HepG2 (cell line): ENCODE measurements at regions not wholly inside any gene's neighbourhood (a gene's known extent, or its start where the extent isn't known, plus 50 kb on each side); places are given as distances from the start of the nearest gene placed in this dataset.

Experiments used
- ATAC-seq: fragments of 200-7000 bp; cut with Tn5 transposase; 3 replicates; pipeline ENCODE4 v1.9.1; 2020; ENCODE audit warnings: mild to moderate bottlenecking, moderate library complexity
- BruUV-seq: library from RNA; stranded (reverse); fragments of 400-500 nt; replicated peaks from 2 replicates; lab custom pipeline; 2021; lab: Mats Ljungman, UMichigan
- CTCF ChIA-PET: fragments of 300-600 bp; formaldehyde crosslinking; extraction: SDS; loops from one replicate; lab custom pipeline; 2021; ENCODE audit warnings: low total read pairs, inconsistent platforms, low intra/inter-chr PET ratio; lab: Yijun Ruan, JAX
- POLR2A ChIA-PET: fragments of 350-600 bp; sonication (Branson Sonifier 250); formaldehyde crosslinking; loops from one replicate; lab custom pipeline; 2020; ENCODE audit warnings: antibody characterized with exemption, inconsistent platforms; lab: Yijun Ruan, JAX
- DNase-seq: peaks from one replicate; pipeline ENCODE4 v3.0.0-alpha.2; 2015; ENCODE audit warnings: low spot score
- FAIRE-seq: peaks from 3 replicates; lab custom pipeline; 2011; peaks lifted over from hg19 to GRCh38; lab: Jason Lieb, UNC
- H2AFZ ChIP-seq: one replicate; pipeline ENCODE4 v1.6.1; 2011; ENCODE audit warnings: low read length, inconsistent platforms
- H3K27ac ChIP-seq: fragments of 300-600 bp; 3 replicates; pipeline ENCODE4 v1.8.0; 2011; ENCODE audit warnings: mixed run types, mild to moderate bottlenecking, mixed read lengths, low read length, inconsistent platforms; ENCODE audit not compliant: insufficient read depth; ENCODE audit errors: extremely low read length
- H3K27me3 ChIP-seq, 2 experiments: fragments of 200-600 bp in 1 of 2; 2 replicates in 1 of 2; 3 replicates in 1 of 2; pipeline versions ENCODE4 v1.6.0 to v1.8.0; 2011; ENCODE audit warnings: low read length in 2 of 2, mild to moderate bottlenecking in 2 of 2, moderate library complexity in 2 of 2, inconsistent platforms in 1 of 2; ENCODE audit not compliant: insufficient read depth in 2 of 2, control insufficient read depth in 1 of 2
- H3K36me3 ChIP-seq, 2 experiments: fragments of 200-600 bp in 1 of 2; replicated peaks in 1 of 2; 2 replicates in 1 of 2; 3 replicates in 1 of 2; pipeline versions ENCODE4 v1.5.1 to v1.8.0; 2011; ENCODE audit warnings: low read length in 2 of 2, inconsistent platforms in 1 of 2; ENCODE audit not compliant: insufficient read depth in 2 of 2, control insufficient read depth in 1 of 2
- H3K4me1 ChIP-seq: 2 replicates; pipeline ENCODE4 v1.5.1; 2012; ENCODE audit warnings: low read length, inconsistent platforms; ENCODE audit not compliant: insufficient read depth
- H3K4me2 ChIP-seq: 2 replicates; pipeline ENCODE4 v1.6.0; 2011; ENCODE audit warnings: low read depth, low read length, inconsistent platforms
- H3K4me3 ChIP-seq, 3 experiments: fragments of 200-600 bp in 1 of 3; sonication (generic), shearing (Covaris generic) in 1 of 3; replicated peaks in 1 of 3; 2 replicates each; pipeline ENCODE4 v1.5.1; 2011 to 2016; ENCODE audit warnings: low read length in 3 of 3, inconsistent platforms in 2 of 3, low read depth in 2 of 3, mild to moderate bottlenecking in 2 of 3, control low read depth in 1 of 3, mixed read lengths in 1 of 3; ENCODE audit not compliant: insufficient read depth in 1 of 3
- H3K79me2 ChIP-seq: one replicate; pipeline ENCODE4 v1.6.1; 2011; ENCODE audit warnings: low read length, inconsistent platforms; ENCODE audit not compliant: insufficient read depth
- H3K9ac ChIP-seq: 2 replicates; pipeline ENCODE4 v1.6.0; 2011; ENCODE audit warnings: mild to moderate bottlenecking, low read depth, low read length, inconsistent platforms; ENCODE audit not compliant: insufficient read depth
- H3K9me3 ChIP-seq: 2 replicates; pipeline ENCODE4 v1.5.1; 2012; ENCODE audit warnings: mild to moderate bottlenecking, low read length
- H4K20me1 ChIP-seq: 2 replicates; pipeline ENCODE4 v1.6.0; 2011; ENCODE audit warnings: inconsistent platforms, mild to moderate bottlenecking, low read length, moderate library complexity; ENCODE audit not compliant: insufficient read depth
- CCDC6 ChIP-seq: sonication (generic); formaldehyde crosslinking; IDR thresholded peaks from 2 replicates; pipeline ENCODE4 v1.8.1; 2022; ENCODE audit warnings: mild to moderate bottlenecking, missing genetic modification reagents, moderate library complexity
- EEA1 ChIP-seq: sonication (generic); formaldehyde crosslinking; IDR thresholded peaks from 2 replicates; pipeline ENCODE4 v1.5.1; 2020; ENCODE audit warnings: mild to moderate bottlenecking, missing genetic modification reagents, borderline replicate concordance
- NCOA2 ChIP-seq: sonication (generic); formaldehyde crosslinking; IDR thresholded peaks from 2 replicates; pipeline ENCODE4 v1.8.0; 2022; ENCODE audit warnings: inconsistent platforms
- NFRKB ChIP-seq: fragments of 450-650 bp; IDR thresholded peaks from 2 replicates; pipeline ENCODE4 v1.6.1; 2017
- PTBP1 ChIP-seq: fragments of 200-400 bp; formaldehyde crosslinking; IDR thresholded peaks from 2 replicates; pipeline ENCODE4 v1.6.1; 2018; ENCODE audit warnings: low read length, low read depth; ENCODE audit not compliant: poor library complexity, severe bottlenecking
- ZFY ChIP-seq: sonication (generic); formaldehyde crosslinking; IDR thresholded peaks from 2 replicates; pipeline ENCODE4 v1.4.0; 2020; ENCODE audit warnings: missing genetic modification reagents
- ZNF468 ChIP-seq: sonication (generic); formaldehyde crosslinking; IDR thresholded peaks from 2 replicates; pipeline ENCODE4 v1.8.0; 2022; ENCODE audit warnings: mild to moderate bottlenecking, moderate library complexity, missing genetic modification reagents
- ZNF839 ChIP-seq: sonication (generic); formaldehyde crosslinking; IDR thresholded peaks from 2 replicates; pipeline ENCODE4 v1.4.0; 2020; ENCODE audit warnings: missing genetic modification reagents, mild to moderate bottlenecking, borderline replicate concordance
- WGBS: methylation state at CpG from one replicate; pipeline ENCODE4 v1.1.6; 2017; ENCODE audit warnings: low lambda C conversion rate; 5-methylcytosine and 5-hydroxymethylcytosine counted together
- in situ Hi-C: cut with HindIII; loops from 2 replicates; pipeline ENCODE4 v1.10.0; 2017; ENCODE audit warnings: low pct_unique_long_range_greater_than_20kb; ENCODE audit not compliant: extremely low pct_ligation_motif_present
- intact Hi-C: fragments of 100-400 bp; cut with micrococcal nuclease; formaldehyde crosslinking; loops from one replicate; pipeline ENCODE4 v1.10.0; 2022; ENCODE audit not compliant: unreplicated experiment
- TF ChIP-seq, protein P1 (sequence below): sonication (generic); formaldehyde crosslinking; IDR thresholded peaks from 2 replicates; pipeline ENCODE4 v1.4.0; 2020; ENCODE audit warnings: missing genetic modification reagents
- TF ChIP-seq, protein P2 (sequence below): IDR thresholded peaks from 2 replicates; pipeline ENCODE4 v1.6.1; 2016

DNA sequence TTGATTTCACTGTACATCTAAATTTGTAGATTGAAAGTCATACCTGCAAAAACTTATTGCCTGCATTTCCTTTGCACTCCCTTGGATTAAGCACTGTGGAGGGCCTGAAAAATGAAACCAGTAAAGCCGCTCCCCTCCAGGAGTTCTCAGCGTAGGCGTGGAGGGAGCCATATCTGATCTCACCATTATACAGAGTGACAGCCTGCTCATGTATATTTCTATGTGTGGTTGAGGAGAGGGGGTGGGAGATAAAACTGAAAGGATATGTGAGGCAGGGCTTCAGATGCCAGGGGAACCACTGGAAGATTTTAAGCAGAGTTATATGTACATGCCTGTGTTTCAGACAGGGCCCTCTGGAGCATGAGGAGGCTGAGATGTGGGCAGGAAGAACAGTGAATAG lies 303.0 kb downstream of the MSX2 start (continued):
- TF ChIP-seq, protein P1, sequence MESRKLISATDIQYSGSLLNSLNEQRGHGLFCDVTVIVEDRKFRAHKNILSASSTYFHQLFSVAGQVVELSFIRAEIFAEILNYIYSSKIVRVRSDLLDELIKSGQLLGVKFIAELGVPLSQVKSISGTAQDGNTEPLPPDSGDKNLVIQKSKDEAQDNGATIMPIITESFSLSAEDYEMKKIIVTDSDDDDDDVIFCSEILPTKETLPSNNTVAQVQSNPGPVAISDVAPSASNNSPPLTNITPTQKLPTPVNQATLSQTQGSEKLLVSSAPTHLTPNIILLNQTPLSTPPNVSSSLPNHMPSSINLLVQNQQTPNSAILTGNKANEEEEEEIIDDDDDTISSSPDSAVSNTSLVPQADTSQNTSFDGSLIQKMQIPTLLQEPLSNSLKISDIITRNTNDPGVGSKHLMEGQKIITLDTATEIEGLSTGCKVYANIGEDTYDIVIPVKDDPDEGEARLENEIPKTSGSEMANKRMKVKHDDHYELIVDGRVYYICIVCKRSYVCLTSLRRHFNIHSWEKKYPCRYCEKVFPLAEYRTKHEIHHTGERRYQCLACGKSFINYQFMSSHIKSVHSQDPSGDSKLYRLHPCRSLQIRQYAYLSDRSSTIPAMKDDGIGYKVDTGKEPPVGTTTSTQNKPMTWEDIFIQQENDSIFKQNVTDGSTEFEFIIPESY, result no peak
- TF ChIP-seq ZNF839, result no peak
- TF ChIP-seq EEA1 (CRISPR knock-in tag), result no peak

DNA sequence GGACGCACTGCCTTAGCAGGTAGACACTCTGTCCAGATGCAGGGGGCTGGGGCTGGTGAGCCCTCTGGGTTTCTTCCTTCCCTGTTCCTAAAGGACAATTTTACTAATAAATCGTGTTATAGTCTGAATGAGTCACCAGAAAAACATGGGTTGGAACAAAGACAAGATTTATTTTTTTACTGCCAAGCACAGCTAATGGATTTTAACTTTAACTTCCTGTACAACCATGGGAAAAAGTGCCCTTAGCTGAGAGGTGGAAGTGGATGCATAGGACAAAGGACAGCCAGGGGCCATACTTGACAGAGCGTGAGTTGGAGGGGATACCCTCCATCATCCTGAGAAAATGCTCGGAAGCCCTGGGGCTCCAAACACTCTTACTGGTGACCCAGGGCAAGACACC lies 300.7 kb downstream of the MSX2 start:
- POLR2A ChIA-PET, result no interaction called here
- no peaks in the 10 kb centered on the region for H3K9me3 ChIP-seq
- H3K4me1 ChIP-seq, result no peaks in the 10 kb centered on the region
- 39% methylated on average over 4 of the region's 4 CpGs for WGBS
- no peak for ATAC-seq
- H3K4me3 ChIP-seq, result no peak overlapping the region
- no peak overlapping the region for H2AFZ ChIP-seq
- CTCF ChIA-PET, result no interaction called here
- H3K36me3 ChIP-seq, result no peaks in the 10 kb centered on the region
- no peaks in the 10 kb centered on the region for H4K20me1 ChIP-seq
- TF ChIP-seq, protein P2, sequence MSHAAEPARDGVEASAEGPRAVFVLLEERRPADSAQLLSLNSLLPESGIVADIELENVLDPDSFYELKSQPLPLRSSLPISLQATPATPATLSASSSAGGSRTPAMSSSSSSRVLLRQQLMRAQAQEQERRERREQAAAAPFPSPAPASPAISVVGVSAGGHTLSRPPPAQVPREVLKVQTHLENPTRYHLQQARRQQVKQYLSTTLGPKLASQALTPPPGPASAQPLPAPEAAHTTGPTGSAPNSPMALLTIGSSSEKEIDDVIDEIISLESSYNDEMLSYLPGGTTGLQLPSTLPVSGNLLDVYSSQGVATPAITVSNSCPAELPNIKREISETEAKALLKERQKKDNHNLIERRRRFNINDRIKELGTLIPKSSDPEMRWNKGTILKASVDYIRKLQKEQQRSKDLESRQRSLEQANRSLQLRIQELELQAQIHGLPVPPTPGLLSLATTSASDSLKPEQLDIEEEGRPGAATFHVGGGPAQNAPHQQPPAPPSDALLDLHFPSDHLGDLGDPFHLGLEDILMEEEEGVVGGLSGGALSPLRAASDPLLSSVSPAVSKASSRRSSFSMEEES, result no peak
- TF ChIP-seq NCOA2, result no peak
- TF ChIP-seq CCDC6 (CRISPR knock-in tag), result no peak
- TF ChIP-seq ZFY (CRISPR knock-in tag), result no peak
- TF ChIP-seq NFRKB, result no peak
- no peak for TF ChIP-seq ZNF468 (CRISPR knock-in tag)
- TF ChIP-seq PTBP1, result no peak
- TF ChIP-seq, all 625 proteins: peak for 0
- no TSS peak for BruUV-seq
- Histone ChIP-seq H3K4me2 (no peak overlapping the region), H3K79me2 (no peaks in the 10 kb centered on the region), H3K27ac (no peak overlapping the region), H3K27me3 (no peaks in the 10 kb centered on the region), H3K9ac (no peak overlapping the region)
- in situ Hi-C loops, result no loop called here
- FAIRE-seq (no peak), DNase-seq (no peak)
- intact Hi-C loops, result no loop called here
